ENCODE measurements at regions not wholly inside any gene's neighbourhood (a gene's known extent, or its start where the extent isn't known, plus 50 kb on each side); places are given as distances from the start of the nearest gene placed in this dataset.

DNA sequence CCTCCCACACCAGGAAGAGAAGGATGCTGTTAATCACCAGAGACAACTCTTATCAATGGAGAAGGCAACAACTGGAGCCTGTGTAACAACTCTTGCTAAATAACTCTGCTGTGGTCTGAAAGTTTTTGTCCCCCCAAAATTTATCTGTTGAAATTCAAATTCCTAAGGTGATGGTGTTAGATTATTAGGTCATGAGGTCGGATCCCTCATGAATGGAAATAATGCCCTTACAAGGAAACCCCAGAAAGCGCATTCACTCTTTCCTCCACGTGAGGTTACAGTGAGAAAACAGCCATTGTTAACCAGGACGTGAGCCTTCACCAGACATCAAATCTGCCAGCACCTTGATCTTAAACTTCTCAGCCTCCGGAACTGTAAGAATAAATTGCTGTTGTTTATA, 141.9 kb upstream of the CXADR start:
- TF ChIP-seq EP300 (IDR thresholded peaks at IDR 0.05) (no peak), POLR2AphosphoS5 (IDR thresholded peaks at IDR 0.05) (no peak), POLR2A (IDR thresholded peaks at IDR 0.05) (no peak)
- TF ChIP-seq, protein P1, sequence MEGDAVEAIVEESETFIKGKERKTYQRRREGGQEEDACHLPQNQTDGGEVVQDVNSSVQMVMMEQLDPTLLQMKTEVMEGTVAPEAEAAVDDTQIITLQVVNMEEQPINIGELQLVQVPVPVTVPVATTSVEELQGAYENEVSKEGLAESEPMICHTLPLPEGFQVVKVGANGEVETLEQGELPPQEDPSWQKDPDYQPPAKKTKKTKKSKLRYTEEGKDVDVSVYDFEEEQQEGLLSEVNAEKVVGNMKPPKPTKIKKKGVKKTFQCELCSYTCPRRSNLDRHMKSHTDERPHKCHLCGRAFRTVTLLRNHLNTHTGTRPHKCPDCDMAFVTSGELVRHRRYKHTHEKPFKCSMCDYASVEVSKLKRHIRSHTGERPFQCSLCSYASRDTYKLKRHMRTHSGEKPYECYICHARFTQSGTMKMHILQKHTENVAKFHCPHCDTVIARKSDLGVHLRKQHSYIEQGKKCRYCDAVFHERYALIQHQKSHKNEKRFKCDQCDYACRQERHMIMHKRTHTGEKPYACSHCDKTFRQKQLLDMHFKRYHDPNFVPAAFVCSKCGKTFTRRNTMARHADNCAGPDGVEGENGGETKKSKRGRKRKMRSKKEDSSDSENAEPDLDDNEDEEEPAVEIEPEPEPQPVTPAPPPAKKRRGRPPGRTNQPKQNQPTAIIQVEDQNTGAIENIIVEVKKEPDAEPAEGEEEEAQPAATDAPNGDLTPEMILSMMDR (IDR thresholded peaks at IDR 0.05) = no peak

Measured in suprapubic skin (tissue), 4 donors.